GM19372 (cell line): ENCODE measurements at regions not wholly inside any gene's neighbourhood (a gene's known extent, or its start where the extent isn't known, plus 50 kb on each side); places are given as distances from the start of the nearest gene placed in this dataset.

Source experiments
- ATAC-seq: cut with Tn5 transposase; IDR thresholded peaks from one replicate; pipeline ENCODE4 v1.9.1; 2021; ENCODE audit warnings: mild to moderate bottlenecking, low read depth, moderate library complexity; ENCODE audit not compliant: unreplicated experiment

DNA sequence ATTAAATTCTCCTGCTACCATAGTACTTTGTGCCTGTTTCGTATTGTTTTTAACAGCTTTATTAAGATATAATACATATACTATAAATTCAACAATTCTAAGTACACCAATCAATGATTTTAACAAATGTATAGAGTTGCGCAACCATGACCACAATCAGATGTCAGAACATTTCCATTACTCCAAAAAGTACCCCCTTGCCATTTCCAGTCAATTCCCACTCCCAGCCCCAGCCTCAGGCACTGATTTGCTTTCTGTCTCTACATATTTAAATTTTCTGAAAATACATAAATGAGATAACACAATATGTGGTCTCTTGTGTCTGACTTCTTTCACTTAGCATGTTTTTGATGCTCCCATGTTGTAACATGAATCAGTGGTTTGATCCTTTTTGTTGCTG, 193.9 kb downstream of the FIGN start:
- ATAC-seq, result no peak

DNA sequence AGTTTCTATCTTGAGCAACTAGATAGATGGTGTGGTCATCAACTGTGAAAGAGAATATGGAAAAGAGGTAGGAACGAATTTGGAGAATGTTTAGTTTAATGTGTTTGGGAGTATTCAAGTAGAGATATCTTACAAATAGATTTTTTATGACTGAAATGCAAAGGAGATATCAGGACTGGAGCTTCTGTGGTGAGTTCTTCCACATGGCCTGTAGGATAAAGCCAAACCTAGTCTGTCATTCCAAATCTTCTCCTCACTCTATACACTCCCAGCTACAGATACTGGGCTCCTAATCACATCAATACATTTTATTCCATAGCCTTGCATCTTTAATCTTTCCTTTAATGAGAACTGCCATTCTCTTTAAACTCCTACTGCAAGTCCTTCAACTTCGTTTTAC, 194.3 kb downstream of the FIGN start:
- ATAC-seq, result no peak

DNA sequence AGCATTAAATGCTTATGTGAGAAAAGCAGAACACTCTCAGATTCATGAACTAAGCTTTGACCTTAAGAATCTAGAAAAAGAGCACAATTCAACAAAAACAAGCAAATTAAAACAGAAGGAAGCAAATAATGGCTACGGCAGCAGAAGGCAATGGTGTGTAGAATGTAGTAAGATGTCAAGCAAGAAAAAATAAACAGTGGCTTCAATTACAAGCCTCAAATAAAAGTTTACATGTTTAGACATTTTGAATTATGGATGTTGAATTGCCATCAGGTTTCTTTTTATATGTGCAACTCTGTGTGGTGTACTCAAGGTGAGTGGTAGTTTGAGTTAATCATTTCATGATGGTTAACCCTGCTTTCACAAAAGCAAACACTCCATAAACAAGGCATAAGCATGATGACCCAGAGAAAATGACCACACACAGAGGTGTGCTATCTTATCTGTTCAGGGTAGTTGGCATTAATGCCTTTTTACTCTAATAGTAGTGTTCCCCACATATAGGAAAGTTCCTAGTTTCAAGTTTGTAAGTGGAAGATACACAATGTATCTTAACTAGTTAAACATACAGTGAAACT, 207.1 kb downstream of the FIGN start:
- no peak for ATAC-seq

DNA sequence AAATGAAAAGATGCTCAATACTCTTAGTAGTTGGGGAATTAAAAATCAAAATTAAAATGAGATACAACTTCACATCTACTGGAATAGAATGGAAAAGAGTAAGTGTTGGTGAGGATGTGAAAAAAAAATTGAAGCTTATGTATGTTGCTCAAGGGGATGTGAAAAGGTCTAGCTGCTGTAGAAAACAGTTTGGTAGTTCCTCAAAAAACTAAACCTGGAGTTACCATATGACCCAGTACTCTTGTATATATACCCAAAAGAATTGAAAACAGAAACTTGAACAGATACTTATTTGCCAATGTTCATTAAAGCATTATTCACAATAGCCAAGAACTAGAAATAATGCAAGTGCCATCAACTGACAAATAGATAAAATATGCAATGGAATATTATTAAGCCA, 208.4 kb downstream of the FIGN start:
- no peak for ATAC-seq

DNA sequence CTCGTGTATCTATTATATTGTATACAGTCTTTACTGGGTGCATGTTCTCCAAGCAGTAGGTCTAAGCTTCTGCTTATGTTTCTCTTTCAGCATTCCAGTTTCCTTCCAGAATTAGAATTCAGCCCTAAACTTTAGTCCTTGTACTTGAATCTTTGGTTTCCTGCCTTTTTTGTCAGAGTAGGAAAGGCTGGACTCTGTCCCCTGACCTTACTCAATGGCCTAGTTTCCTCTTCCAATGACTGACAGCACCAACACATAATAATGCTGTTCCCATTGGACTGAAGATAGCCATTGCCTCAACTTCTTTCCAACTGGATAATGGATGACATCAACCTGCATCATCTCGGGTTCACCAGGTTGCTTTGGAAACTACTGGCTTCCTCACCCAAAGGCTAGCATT, 217.0 kb downstream of the FIGN start:
- ATAC-seq, result no peak

DNA sequence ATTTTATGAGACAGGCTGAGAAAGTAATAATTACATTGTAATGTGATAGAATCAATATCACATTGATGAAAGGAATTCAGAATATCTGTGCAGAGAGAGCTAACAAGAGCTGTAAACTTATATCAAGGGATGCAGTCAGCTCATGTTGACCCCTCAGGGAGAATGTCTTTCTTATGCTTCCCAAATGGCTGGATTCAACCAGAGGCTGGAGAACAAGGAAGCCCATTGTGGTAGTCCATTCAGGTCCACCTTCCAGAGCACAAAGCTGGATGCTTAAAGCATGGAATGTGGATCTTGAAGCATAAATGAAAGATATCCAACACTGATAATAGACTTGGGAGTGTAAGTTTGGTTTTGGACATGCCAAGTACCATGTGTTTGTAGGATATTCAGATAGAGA, 220.0 kb downstream of the FIGN start:
- ATAC-seq, result no peak

DNA sequence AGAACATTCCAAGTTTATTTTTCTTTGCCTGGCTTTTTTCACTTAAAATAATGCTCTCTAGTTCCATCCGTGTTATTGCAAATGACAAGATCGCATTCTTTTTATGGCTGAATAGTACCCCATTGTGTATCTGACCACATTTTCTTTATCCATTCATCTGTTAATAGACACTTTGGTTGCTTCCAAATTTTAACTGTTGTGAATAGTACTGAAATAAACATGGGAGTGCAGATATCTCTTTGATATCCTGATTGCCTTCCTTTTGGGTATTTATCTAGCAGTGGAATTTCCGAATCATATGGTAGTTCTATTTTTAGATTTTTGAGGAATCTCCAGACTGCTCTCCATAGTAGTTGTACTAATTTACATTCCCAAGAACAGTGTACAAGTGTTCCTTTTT, 230.5 kb downstream of the FIGN start:
- ATAC-seq, result no peak

DNA sequence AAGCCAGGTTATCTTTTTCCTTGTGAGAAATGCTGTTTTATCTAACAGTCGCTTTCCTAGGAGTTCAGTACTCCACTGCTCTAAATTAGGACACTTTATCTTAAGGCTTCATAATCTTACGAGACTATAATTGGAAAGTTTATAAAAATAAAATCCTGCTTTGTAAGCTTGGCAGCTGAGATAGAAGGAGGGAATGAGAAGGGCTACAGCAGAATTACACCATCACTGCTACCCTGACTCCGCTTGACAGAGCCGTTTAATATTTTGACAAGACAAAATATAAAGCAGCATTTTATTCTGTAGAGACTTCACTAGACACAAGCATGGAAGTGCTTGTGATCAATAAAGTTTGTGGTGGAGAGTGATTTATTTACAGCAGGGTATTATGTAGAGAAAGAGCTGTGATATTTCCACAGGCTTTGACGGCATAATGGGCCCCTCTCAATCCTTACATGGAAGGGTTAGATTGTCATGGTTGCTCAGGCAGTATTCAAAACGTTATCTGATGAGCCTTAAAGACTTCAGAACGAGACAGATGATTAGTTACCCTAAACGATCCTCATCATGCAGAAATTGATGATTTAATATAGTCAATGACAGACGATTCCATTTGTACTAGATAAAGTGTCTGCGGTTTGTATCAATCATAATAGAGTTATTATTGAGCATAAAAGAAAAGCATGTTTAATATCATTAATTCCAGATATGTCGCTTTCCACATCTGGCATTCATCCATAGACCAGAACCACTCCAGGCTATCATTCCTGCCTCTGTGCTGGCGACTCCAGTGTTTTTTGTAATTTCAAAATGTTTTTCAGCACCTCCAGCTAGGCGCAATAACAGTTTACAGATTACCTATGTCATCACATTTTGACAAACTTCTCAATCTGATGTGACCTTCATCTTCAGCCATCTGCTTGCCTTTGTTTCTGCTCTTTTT, 242.2 kb downstream of the FIGN start:
- ATAC-seq, result no peak

DNA sequence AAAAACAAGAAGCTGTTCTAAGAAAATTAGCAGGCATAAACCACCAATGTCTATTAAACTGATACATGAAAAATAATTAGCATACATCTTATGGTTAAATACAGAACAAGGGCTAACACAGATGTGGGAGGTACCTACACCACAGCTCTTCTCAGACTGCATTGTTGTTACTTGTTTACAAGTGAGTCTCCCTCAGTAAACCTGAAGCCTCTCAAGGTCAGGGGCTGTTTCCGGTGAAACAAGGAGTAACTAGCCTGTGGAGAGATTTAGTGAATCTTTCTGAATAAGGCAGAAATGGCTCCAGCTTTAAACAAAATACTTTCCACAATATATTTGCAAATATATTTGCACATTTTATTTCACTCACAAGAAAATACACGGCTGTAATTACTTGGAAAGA, 244.0 kb downstream of the FIGN start:
- ATAC-seq, result no peak

DNA sequence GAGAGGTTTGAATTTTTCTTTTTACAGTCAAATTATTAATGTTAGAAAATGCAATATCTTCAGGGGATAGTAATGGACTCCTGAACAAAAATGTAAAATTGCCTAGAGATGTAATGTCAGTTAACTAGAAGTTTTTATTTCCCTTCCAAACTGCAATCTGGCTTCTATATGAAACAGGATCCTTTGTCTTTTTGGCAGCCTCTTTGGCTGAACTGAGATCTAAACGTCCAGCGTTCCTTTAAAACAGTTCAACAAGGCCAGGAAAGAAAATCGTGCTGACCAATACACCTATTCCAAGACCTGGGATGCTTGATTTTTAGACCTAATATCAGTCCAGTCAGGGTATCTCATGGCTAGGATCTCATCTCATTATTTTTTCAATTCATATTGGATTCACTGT, 245.5 kb downstream of the FIGN start:
- no peak for ATAC-seq

DNA sequence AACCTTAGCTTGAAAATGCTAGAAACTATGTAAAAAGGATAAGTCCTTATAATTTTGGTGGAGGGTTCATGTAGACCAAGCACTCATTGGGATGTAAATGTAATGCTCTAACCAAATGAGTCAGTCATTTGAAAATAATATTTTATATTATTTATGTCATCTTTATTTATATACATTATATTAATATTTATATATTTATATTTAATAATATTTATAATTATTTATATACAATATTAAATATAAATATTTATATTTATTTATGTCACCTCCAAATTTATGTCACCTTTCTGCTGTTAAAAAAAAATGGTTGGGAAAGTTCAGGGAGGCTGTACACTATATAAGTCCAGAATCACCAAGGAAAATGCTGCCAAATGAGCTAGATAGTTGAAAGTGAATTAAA, 254.3 kb downstream of the FIGN start:
- no peak for ATAC-seq

DNA sequence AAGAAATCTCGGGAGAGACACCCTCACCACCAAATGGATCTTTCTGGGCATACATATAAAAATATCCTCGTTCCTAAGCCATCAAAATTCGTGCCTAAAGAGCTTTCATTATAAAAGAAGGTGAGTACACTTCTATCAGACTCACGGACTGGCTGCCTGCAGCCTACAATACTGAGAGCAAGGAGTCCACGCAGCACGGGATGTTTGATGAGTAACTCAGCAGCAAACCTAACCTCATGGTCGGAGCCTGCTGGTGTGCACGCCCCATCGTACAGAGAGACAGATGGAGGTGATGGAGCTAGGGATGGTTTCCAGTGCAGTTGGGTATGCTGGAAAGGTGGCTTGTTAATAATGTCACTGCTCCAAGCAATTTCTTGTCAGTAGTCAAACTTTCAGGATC, 256.2 kb downstream of the FIGN start:
- no peak for ATAC-seq

DNA sequence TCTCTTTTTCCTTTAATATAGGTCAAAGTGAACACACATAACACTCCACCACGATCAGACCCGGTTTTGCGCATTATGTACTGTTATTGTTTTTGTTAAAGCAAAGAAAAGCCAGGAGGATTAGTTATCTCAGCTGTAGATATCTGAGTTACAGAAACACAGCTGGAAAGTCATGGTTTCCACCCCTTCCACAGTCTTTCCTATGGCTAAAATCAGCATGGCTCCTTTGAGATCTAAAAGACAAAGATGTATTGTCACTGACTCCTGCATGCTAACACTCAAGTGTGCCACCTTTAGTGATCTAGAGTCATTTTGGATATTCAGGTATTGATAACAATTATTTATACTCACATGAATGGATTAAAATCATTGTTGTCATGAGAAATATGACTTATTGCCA, 260.0 kb downstream of the FIGN start:
- ATAC-seq, result no peak

DNA sequence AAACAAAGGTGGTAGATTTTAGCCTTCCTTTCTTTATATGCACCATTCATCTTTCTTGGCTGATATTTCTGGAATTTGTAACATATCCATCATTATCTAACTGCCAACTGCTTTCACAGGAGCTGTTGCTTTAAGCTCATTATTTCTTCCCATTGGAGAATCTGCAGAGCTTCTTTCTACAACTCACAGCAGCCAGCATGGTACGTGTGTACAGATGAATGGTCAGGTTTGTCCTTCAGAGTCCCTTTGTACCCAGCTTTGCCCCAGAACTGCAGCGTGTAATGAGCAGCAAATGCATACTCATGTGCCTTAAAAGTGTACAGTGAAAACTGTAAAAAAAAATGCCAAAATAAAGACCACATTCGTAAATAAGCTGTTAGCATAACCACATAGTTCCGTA, 260.9 kb downstream of the FIGN start:
- no peak for ATAC-seq

DNA sequence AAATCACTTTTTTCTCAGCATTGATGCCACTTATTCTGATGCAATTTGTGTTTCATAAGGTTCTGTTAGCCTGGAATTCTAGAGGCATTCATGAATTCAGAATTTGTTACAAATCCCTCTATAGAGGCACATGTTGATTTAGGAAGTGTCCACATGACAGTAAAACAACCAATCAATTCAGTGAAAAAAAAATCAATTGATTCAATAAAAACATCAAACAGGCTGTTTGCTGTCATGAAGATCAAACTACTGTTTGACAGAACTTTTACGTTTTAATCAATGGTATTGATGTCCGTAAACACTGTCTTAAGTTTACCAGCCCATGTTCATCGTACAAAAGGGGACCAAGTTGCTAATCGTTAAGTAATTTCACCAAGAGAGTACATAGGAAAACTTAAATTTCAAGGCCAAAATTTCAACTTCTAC, 261.5 kb downstream of the FIGN start:
- ATAC-seq, result no peak

DNA sequence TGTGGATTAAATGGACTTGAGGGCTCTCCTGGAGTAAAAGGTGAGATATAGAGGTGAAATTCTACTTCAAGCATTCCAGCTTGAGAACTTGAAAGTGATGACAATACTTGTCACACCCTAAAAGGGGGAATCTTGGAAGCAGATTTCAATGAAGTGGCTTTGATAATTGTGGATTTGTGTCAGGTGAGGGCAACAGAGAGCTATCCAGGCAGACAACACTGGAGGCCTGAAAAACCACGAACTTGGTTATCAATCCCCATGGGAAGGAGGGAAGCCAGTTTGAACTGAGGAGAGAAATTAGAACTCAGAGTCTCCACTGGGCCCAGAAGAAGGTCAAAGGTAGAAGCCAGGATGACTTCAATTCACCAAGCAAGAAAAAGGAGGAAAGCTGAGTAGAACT, 263.9 kb downstream of the FIGN start:
- ATAC-seq, result no peak

DNA sequence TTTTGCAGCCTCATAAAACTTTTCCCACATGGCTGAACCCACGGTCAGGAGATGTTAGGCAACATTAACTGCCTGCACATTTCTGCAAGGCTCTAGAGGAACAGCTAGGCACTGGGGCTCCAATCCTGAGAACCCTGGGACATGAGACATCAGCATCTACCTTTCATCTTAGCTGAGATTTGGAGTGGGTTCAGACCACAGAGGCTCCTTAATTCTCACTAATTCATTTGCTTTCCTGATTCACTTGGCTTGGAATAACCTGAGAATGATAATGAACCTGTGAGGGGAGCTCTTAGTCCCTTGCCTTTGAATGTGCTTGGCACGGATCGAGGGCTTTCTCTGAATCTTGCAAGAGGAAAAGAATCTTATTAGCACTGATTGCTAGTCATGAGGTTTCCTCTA, 266.2 kb downstream of the FIGN start:
- no peak for ATAC-seq

DNA sequence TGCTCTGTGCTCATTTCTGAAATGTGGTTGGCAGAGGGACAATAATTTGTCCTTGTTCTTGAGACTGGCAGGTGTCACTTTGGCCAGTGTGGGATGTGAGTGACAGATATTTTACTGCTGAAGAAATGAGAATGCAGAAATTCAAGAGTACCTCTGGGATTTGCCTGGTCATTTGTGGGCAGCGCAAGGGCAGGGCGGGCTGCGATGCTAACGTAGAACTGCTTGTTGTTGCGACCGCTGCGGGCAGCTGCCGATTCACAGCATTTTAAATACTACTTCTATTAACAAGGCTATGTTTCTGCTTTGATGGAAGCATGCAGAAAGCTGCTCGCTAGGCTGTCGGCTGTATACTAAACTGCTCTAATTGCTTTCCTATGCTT, 268.6 kb downstream of the FIGN start:
- no peak for ATAC-seq

DNA sequence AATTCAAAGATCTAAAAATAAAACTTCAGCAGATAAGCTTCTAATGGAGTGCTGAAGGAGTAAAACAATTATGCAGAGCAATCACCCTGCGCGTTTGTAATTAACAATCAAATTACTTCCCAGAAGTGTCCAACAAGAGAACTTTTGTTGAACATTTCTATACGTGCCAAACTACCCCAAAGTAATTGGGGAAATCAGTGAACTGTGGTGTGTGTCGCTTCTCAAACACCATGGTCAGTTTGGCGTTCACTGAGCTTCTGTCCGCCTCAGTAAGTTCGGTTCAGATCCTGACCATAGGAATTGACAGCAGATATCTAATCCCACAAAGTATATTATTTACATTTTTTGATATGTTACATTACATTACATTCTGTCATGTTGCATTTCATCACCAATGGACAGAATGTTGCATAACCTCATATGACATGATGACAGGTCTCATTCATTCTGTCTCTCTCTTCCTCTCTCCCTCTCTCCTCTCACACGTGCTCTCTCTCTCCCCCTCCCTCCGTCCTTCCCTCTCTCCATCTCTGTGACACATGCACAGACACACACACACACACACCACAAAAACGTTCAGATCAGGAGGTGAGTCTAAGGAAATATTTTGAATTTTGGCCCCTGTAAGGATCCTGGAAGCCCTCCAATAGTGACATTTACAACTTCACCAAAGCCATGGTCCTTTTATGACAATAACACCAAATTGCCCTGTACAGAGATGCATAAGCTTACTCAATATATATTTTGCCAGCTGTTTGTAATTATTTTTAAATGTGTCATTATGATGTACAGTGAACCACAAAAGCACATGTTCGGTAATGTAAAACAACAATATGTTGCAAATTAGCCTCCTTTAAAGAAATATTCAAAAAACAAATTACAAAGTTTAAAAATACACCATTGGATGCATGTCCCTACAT, 269.2 kb downstream of the FIGN start:
- no peak for ATAC-seq

DNA sequence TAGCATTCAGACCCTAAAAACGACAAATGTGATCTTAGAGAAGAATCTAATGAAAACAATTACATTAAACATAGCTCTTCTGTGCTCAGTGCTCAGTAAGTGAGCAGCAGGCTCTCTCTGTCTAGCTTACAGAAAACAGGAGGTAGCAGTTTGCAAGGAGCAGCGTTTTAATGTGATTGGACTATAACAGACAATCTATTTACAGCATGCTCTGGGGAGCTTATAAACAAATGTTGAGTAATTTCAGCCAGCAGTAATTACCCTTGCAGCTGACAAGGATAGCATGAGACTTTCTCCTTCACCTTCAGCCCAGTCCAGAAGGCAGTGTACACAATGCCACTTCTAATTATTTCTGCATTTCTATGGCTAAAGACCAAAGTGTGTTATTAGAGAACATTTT, 270.4 kb downstream of the FIGN start:
- ATAC-seq, result no peak

DNA sequence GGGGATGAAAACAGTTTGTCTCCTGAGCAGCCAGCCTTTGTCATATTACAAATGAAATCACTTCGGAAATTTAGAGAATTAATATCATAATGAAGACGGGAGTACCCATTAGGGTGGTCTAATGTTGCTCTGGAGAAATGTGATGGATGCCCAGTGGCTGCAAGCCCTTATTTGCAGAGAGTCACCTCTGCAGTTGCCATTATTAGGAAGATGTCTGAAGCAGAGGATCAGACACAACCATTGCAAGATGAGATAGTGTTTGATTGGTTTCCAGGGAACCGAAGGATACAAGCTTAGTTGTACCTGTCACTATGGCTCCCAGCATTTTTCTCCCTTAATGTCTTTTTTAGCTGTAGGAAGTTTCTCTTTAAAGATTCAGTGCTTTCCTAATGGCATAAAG, 272.4 kb downstream of the FIGN start:
- no peak for ATAC-seq
